H1 (cell line): ENCODE measurements at regions not wholly inside any gene's neighbourhood (a gene's known extent, or its start where the extent isn't known, plus 50 kb on each side); places are given as distances from the start of the nearest gene placed in this dataset.

Source experiments
- CHD7 ChIP-seq: fragments of 300-600 bp; sonication (generic); IDR thresholded peaks from 2 replicates; pipeline ENCODE4 v1.7.1; 2012; ENCODE audit warnings: low read length, moderate library complexity, mild to moderate bottlenecking, inconsistent platforms; ENCODE audit not compliant: insufficient replicate concordance
- SP1 ChIP-seq: IDR thresholded peaks from 2 replicates; pipeline ENCODE4 v1.6.1; 2011; ENCODE audit warnings: low read depth, low read length

GRCh38 chr1:208600456-208601190 is 356.4 kb upstream of the PLXNA2 start (continued):
- TF ChIP-seq CHD7 (no peak), SP1 (no peak)
